ENCODE measurements at regions not wholly inside any gene's neighbourhood (a gene's known extent, or its start where the extent isn't known, plus 50 kb on each side); places are given as distances from the start of the nearest gene placed in this dataset.

DNA sequence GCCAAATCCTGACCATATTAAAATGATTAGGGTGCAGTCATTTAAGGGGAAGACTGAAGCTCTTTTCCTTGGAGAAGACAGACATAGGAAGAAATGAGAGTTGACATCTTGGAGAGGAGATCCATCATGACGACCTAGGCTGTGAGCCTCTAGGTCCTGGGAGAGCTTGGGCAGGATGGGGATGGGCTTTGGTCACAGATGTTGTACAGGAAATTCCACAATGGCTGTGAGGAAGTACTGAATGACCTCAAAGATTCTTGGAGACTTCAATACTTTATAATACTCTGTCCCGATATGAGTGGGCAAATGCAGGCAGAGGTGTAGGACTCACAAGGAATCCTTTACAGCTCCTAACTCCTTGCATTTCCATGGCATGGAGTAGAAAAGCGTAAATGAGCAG, 204.9 kb upstream of the FRMD6 start:
- TF ChIP-seq GATA2 (IDR thresholded peaks at IDR 0.05; ENCODE audit: low read depth, low read length), result no peak
- no peak for TF ChIP-seq GATA3 (IDR thresholded peaks at IDR 0.05; ENCODE audit: low read depth, low read length)

All from SH-SY5Y (cell line).